H9 (cell line): ENCODE measurements at regions not wholly inside any gene's neighbourhood (a gene's known extent, or its start where the extent isn't known, plus 50 kb on each side); places are given as distances from the start of the nearest gene placed in this dataset.

Experiments
- DNase-seq: peaks from one replicate; pipeline ENCODE4 v3.0.0-alpha.2; 2017
- H2AFZ ChIP-seq: one replicate; pipeline ENCODE4 v1.6.1; 2013; ENCODE audit warnings: mild to moderate bottlenecking, low read length, control low read depth, moderate library complexity
- H2AK5ac ChIP-seq: 2 replicates; pipeline ENCODE4 v1.6.1; 2013; ENCODE audit warnings: low read length, control low read depth, mixed read lengths; ENCODE audit not compliant: insufficient read length
- H2BK120ac ChIP-seq: one replicate; pipeline ENCODE4 v1.6.1; 2013; ENCODE audit warnings: low read depth, mild to moderate bottlenecking, low read length, control low read depth, inconsistent platforms; ENCODE audit not compliant: poor library complexity, severe bottlenecking
- H2BK12ac ChIP-seq: 2 replicates; pipeline ENCODE4 v1.6.1; 2013; ENCODE audit warnings: low read length, control low read depth, mixed read lengths, low read depth; ENCODE audit not compliant: insufficient read length
- H2BK15ac ChIP-seq: 2 replicates; pipeline ENCODE4 v1.6.1; 2013; ENCODE audit warnings: low read depth, low read length, control low read depth
- H2BK20ac ChIP-seq: one replicate; pipeline ENCODE4 v1.6.1; 2013; ENCODE audit warnings: low read depth, mild to moderate bottlenecking, low read length, control low read depth, inconsistent platforms; ENCODE audit not compliant: poor library complexity, severe bottlenecking
- H2BK5ac ChIP-seq: 2 replicates; pipeline ENCODE4 v1.6.1; 2013; ENCODE audit warnings: low read length, control low read depth, mixed read lengths; ENCODE audit not compliant: insufficient read length
- H3K14ac ChIP-seq: 2 replicates; pipeline ENCODE4 v1.6.1; 2013; ENCODE audit warnings: low read length, control low read depth; ENCODE audit not compliant: insufficient read depth
- H3K18ac ChIP-seq: 2 replicates; pipeline ENCODE4 v1.6.1; 2013; ENCODE audit warnings: low read depth, mild to moderate bottlenecking, mixed read lengths, low read length, control low read depth; ENCODE audit not compliant: insufficient read length
- H3K23ac ChIP-seq: 2 replicates; pipeline ENCODE4 v1.6.1; 2013; ENCODE audit warnings: low read length, control low read depth, mixed read lengths, low read depth; ENCODE audit not compliant: insufficient read length
- H3K23me2 ChIP-seq: 2 replicates; pipeline ENCODE4 v1.6.1; 2013; ENCODE audit warnings: low read depth, mild to moderate bottlenecking, mixed read lengths, low read length, control low read depth; ENCODE audit not compliant: insufficient read length, poor library complexity, severe bottlenecking
- H3K27ac ChIP-seq: 2 replicates; pipeline ENCODE4 v1.5.1; 2013; ENCODE audit warnings: low read length, control low read depth, mixed read lengths, low read depth; ENCODE audit not compliant: insufficient read length
- H3K27me3 ChIP-seq: 2 replicates; pipeline ENCODE4 v1.6.1; 2013; ENCODE audit warnings: low read length, control low read depth, inconsistent platforms; ENCODE audit not compliant: insufficient read depth
- H3K4ac ChIP-seq: 2 replicates; pipeline ENCODE4 v1.6.1; 2013; ENCODE audit warnings: low read depth, mild to moderate bottlenecking, control low read depth, inconsistent platforms, low read length, moderate library complexity
- H3K4me1 ChIP-seq: 2 replicates; pipeline ENCODE4 v1.6.1; 2013; ENCODE audit warnings: low read length, control low read depth, inconsistent platforms; ENCODE audit not compliant: insufficient read depth
- H3K4me2 ChIP-seq: 2 replicates; pipeline ENCODE4 v1.6.1; 2013; ENCODE audit warnings: low read length, control low read depth, mixed read lengths; ENCODE audit not compliant: insufficient read length, insufficient read depth
- H3K56ac ChIP-seq: 2 replicates; pipeline ENCODE4 v1.6.1; 2013; ENCODE audit warnings: low read depth, mild to moderate bottlenecking, mixed read lengths, low read length, control low read depth; ENCODE audit not compliant: insufficient read length
- H3K79me1 ChIP-seq: 2 replicates; pipeline ENCODE4 v1.6.1; 2013; ENCODE audit warnings: low read depth, mild to moderate bottlenecking, moderate library complexity, low read length, control low read depth, inconsistent platforms; ENCODE audit not compliant: insufficient read depth, poor library complexity, severe bottlenecking
- H3K79me2 ChIP-seq: 2 replicates; pipeline ENCODE4 v1.6.1; 2013; ENCODE audit warnings: low read length, control low read depth, inconsistent platforms; ENCODE audit not compliant: insufficient read depth
- H3K9ac ChIP-seq: 2 replicates; pipeline ENCODE4 v1.6.1; 2013; ENCODE audit warnings: low read length, control low read depth, mixed read lengths; ENCODE audit not compliant: insufficient read length; ENCODE audit errors: extremely low read depth
- H3K9me3 ChIP-seq: one replicate; pipeline ENCODE4 v1.6.1; 2013; ENCODE audit warnings: low read depth, low read length, inconsistent platforms; ENCODE audit not compliant: control insufficient read depth
- H3T11ph ChIP-seq: one replicate; pipeline ENCODE4 v1.6.1; 2013; ENCODE audit warnings: mild to moderate bottlenecking, low read length, control low read depth, inconsistent platforms
- H4K20me1 ChIP-seq: one replicate; pipeline ENCODE4 v1.6.1; 2013; ENCODE audit not compliant: control insufficient read depth, insufficient read length, insufficient read depth
- H4K5ac ChIP-seq: 2 replicates; pipeline ENCODE4 v1.6.1; 2013; ENCODE audit warnings: low read depth, mild to moderate bottlenecking, mixed read lengths, low read length, control low read depth; ENCODE audit not compliant: insufficient read length
- H4K8ac ChIP-seq: replicated peaks from 2 replicates; pipeline ENCODE4 v1.6.1; 2013; ENCODE audit warnings: low read length, control low read depth, mixed read lengths, low read depth; ENCODE audit not compliant: insufficient read length
- H4K91ac ChIP-seq: 2 replicates; pipeline ENCODE4 v1.6.1; 2013; ENCODE audit warnings: low read depth, mild to moderate bottlenecking, moderate library complexity, mixed read lengths, low read length, control low read depth; ENCODE audit not compliant: insufficient read length
- H3K27ac Mint-ChIP-seq, 3 experiments: 2 replicates in 2 of 3; 3 replicates in 1 of 3; pipeline ENCODE4 v1.8.0; 2020 to 2021; ENCODE audit warnings: mixed read lengths in 3 of 3, mild to moderate bottlenecking in 1 of 3, moderate library complexity in 1 of 3
- H3K27me3 Mint-ChIP-seq: 2 replicates; pipeline ENCODE4 v1.8.0; 2021; ENCODE audit warnings: low read depth, mild to moderate bottlenecking, moderate library complexity, mixed read lengths
- H3K36me3 Mint-ChIP-seq, 3 experiments: 2 replicates in 2 of 3; 3 replicates in 1 of 3; pipeline ENCODE4 v1.8.0; 2020 to 2021; ENCODE audit warnings: low read depth in 3 of 3, mixed read lengths in 3 of 3; ENCODE audit not compliant: insufficient read depth in 1 of 3
- H3K4me1 Mint-ChIP-seq, 2 experiments: 2 replicates each; pipeline ENCODE4 v1.8.0; 2020; ENCODE audit warnings: mixed read lengths in 2 of 2
- H3K4me3 Mint-ChIP-seq, 2 experiments: 2 replicates in 1 of 2; 3 replicates in 1 of 2; pipeline ENCODE4 v1.8.0; 2020 to 2021; ENCODE audit warnings: mild to moderate bottlenecking in 2 of 2, mixed read lengths in 2 of 2, moderate library complexity in 1 of 2
- H3K9me3 Mint-ChIP-seq, 2 experiments: 2 replicates in 1 of 2; 3 replicates in 1 of 2; pipeline ENCODE4 v1.8.0; 2020; ENCODE audit warnings: mild to moderate bottlenecking in 2 of 2, mixed read lengths in 2 of 2, moderate library complexity in 1 of 2
- CTCF ChIP-seq: fragments of 200-600 bp; sonication (generic); conservative IDR thresholded peaks from 3 replicates; pipeline ENCODE4 v1.8.0; 2021; ENCODE audit warnings: antibody characterized with exemption, mild to moderate bottlenecking
- WGBS: extraction: QIAGEN DNeasy Blood & Tissue Kit; methylation state at CpG from one replicate; pipeline ENCODE4 v1.1.7; 2013; ENCODE audit warnings: missing lambda C conversion rate, low lambda C conversion rate, mixed read lengths; ENCODE audit not compliant: insufficient read length; ENCODE audit errors: extremely low coverage; 5-methylcytosine and 5-hydroxymethylcytosine counted together

DNA sequence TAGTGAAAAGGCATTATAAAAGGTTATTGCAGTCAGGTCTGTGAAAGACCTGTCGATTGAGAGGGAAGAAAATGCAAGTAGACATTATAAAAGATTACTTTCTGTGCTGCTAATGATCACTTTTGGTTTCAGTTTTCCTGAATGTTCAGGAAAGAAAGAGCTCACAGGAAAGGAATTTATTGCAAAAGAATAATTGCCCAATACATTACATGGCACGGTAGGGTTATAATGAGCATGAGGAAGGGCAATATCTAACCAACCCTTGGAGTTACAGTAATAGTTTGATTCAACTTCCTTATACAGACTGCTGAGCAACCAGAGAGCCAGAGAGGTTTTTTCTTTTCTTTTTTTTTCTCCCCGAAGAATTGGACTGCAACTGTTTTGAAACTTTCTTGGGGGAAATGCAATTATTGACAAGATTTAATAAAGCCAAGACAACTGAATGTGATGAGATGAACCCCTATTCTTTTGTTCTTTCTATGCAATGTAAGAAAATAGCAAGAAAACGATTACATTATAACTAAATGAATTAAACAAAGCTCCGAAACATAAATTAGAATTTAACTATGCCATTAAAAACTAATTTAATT, 247.0 kb downstream of the C4orf33 start:
- 0 out of 2 replicates have a peak, but pooled peaks cover 1% of the 10 kb centered on the region for H3K79me2 ChIP-seq
- H3K9me3 Mint-ChIP-seq, result 0 out of 5 replicates have a peak, but pooled peaks cover 2 to 3% of the 10 kb centered on the region in 2 experiments
- H2BK12ac ChIP-seq, result no peak overlapping the region
- no peak overlapping the region for H4K8ac ChIP-seq
- peaks cover 17 to 19% of the 10 kb centered on the region in 2 experiments for H3K4me1 Mint-ChIP-seq
- H3K4me3 Mint-ChIP-seq, result no peak overlapping the region
- no peak overlapping the region for H3K4ac ChIP-seq
- H3K18ac ChIP-seq, result no peak overlapping the region
- H3K23me2 ChIP-seq, result no peaks in the 10 kb centered on the region
- H3K27ac ChIP-seq, result no peak overlapping the region
- H3K14ac ChIP-seq, result no peak overlapping the region
- no peak overlapping the region for H3K4me2 ChIP-seq
- no peaks in the 10 kb centered on the region for H3K9me3 ChIP-seq
- no peaks in the 10 kb centered on the region for H3K27me3 ChIP-seq
- no peak overlapping the region for H3K27ac Mint-ChIP-seq
- no peak overlapping the region for H4K91ac ChIP-seq
- DNase-seq, result no peak
- H4K5ac ChIP-seq, result no peak overlapping the region
- WGBS, result no CpG with 5 or more reads among the region's 5 CpGs
- no peak overlapping the region for H3K9ac ChIP-seq
- H3T11ph ChIP-seq, result no peak overlapping the region
- no peak overlapping the region for H2BK15ac ChIP-seq
- H2BK5ac ChIP-seq, result no peak overlapping the region
- H3K4me1 ChIP-seq, result no peaks in the 10 kb centered on the region; the same call in 1 of the 2 replicates
- H3K79me1 ChIP-seq, result no peaks in the 10 kb centered on the region
- no peak overlapping the region for H2BK20ac ChIP-seq
- no peak overlapping the region for H2AK5ac ChIP-seq
- H2BK120ac ChIP-seq, result no peak overlapping the region
- H3K56ac ChIP-seq, result no peak overlapping the region
- no peak overlapping the region for H3K23ac ChIP-seq
- TF ChIP-seq CTCF, result no peak
- H4K20me1 ChIP-seq, result no peaks in the 10 kb centered on the region
- H3K27me3 Mint-ChIP-seq, result no peaks in the 10 kb centered on the region; the same call in 1 of the 2 replicates
- H2AFZ ChIP-seq, result no peak overlapping the region
- H3K36me3 Mint-ChIP-seq, result peaks cover 0 to 3% (median 0%) of the 10 kb centered on the region in 3 experiments; a peak in 2 of 7 replicates
